HK-2 (cell line): ENCODE measurements at regions not wholly inside any gene's neighbourhood (a gene's known extent, or its start where the extent isn't known, plus 50 kb on each side); places are given as distances from the start of the nearest gene placed in this dataset.
"Not testable (repeated sequence)": the region's sequence is repeated elsewhere in the genome, so short reads cannot be mapped to it uniquely, and the experiment has no call there.

ENCODE experiments used
- DNase-seq: peaks from one replicate; pipeline ENCODE4 v3.0.0-alpha.2; 2018; ENCODE audit not compliant: unreplicated experiment

DNA sequence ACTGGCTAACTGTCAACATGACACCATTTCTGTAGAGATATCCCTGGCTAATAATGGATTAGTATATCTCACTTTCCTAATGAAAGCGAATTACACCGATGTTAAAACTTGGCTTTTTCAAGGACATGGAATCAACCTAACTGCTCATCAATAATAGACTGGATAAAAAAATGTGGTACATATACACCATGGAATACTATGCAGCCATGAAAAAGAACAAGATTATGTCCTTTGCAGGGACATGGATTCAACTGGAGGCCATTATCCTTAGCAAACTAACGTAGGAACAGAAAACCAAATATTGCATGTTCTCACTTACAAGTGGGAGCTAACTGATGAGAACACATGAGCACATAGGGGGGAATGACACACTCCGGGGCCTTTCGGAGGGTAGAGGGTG, 62.6 kb downstream of the ZIC1 start:
- DNase-seq = no peak

DNA sequence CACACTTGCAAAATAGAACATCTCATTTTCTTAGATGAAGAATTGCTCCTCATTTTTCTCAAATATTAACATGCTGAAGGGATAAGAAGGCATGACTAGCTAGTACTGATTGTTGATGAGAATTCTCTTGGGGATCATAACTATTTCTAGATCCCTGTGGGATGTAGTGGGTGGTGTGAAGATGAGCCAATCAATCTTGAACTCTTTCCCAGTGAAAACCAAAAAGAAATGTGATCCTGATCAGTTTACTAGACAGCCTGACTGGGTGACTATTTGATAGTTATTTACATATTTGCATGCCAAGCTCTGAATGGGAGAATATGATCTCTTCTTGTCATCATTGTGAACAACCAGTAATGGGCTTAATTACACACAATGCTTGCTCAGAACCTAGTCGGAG, 63.7 kb downstream of the ZIC1 start:
- DNase-seq = no peak

GRCh38 chr3:147483145-147483544, 74.0 kb downstream of the ZIC1 start:
- no peak for DNase-seq

- DNase-seq = no peak
These were observed 74.4 kb downstream of the ZIC1 start for GRCh38 chr3:147483578-147483977.

DNA sequence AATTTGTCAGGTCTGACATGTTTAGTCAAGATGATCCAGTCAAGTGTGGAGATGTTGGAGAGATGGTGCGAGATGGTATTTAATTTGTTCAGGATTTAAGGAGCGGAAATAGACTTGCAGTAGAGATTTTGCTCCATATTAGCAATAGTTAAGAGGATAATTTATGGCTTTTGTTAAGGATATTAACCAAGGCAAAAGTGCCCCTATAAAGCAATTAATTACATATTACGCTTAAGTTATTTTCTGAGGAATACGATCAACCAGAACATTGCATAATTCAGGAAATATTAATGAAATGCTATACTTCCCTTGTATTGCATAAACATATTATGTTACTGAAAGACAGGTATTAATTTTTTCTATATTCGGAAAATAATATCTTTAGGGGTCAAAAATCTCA, 83.9 kb downstream of the ZIC1 start:
- DNase-seq = no peak

GRCh38 chr3:147493666-147494065, 84.5 kb downstream of the ZIC1 start:
- DNase-seq = no peak

- DNase-seq = no peak
These were observed 88.1 kb downstream of the ZIC1 start for GRCh38 chr3:147497286-147497685.

DNA sequence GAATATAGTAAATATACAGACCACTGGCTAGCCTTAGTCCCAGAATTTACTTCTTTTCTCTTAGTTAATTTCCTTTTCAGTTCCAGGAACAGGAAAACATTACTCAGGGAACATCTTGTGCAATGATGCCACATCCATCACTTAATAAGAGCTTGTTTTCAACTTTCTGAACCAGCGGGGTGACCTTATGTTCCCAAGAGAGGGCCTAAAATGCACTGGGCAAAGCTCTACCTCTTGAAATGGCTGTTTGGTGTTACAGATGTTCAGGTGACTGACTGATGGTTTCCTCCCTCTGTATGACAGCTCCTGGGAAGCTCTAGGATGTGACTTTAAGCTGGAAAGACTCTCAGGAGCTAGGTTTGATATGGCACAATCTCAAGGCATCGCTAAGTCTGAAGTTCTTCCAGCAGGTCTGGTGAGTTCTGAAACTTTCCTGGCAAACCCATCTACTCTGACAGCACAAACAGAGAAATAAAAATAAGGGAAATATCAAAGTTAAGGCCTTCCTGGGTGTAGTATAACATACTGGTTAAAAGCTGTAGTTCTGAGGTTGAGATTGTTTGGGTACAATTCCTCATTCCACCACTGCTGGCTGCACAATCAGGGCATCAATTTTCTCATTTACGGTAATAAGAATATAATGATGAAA, 98.6 kb downstream of the ZIC1 start:
- DNase-seq = no peak

DNA sequence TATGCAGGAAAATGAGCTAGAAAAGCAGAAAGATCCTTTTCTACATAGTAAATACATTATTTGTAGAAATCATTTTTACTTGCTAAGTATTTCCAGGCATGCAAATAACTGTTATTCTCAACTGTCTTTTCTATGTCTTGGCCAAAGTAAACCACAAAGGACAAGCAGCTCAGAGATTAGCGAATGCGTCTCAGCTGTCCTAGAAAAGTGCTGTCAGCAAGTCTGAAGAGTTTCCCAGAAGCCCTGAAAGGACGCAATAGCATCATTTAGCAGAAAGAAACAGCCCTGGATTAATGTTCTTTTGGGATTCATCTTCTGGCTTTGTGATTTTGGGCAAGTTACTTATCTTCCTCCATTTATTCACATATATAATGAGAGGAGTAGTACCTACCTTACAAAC, 100.3 kb downstream of the ZIC1 start:
- DNase-seq = no peak

GRCh38 chr3:147513785-147514184, 104.6 kb downstream of the ZIC1 start:
- DNase-seq = no peak

- no peak for DNase-seq
These were observed 105.4 kb downstream of the ZIC1 start for GRCh38 chr3:147514366-147515160.

DNA sequence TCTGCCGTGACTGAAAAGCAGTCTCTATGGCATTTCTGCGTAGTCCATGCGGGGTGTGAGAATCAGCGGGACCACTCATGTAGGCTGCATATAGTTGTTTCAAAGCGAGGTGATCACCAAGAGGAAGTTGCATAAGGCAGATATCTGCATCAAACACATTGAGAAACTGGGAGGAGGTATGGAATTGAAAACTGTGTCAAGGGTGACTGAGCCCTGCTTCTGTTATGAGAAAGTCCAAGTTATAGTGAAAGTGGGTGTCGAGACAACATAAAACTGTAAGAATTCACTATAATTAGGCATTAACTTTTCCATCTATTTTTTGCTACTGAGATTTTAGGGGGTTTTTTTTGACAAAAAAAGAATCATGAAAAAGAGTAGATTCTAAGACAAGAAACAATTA, 109.3 kb downstream of the ZIC1 start:
- no peak for DNase-seq

DNA sequence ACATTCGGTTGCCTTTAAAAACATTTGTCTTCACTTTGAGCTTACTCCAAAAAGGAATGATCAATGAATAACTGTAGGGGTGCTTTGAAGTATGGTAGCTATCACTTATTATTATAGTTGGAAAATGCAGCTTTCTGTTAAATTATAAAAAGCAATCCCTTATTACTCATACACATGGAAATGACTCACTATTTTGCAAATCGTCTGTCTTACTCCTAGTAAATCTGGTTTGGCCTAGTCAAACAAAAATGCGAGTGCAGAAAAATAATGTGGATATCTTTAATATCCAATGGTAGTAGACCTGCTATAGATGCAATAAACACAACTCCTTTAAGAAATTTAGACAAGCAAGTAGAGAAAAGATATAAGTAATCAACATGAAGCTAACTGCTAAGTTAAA, 112.5 kb downstream of the ZIC1 start:
- no peak for DNase-seq

GRCh38 chr3:147522780-147523179, 113.6 kb downstream of the ZIC1 start:
- DNase-seq = not testable (repeated sequence)

DNA sequence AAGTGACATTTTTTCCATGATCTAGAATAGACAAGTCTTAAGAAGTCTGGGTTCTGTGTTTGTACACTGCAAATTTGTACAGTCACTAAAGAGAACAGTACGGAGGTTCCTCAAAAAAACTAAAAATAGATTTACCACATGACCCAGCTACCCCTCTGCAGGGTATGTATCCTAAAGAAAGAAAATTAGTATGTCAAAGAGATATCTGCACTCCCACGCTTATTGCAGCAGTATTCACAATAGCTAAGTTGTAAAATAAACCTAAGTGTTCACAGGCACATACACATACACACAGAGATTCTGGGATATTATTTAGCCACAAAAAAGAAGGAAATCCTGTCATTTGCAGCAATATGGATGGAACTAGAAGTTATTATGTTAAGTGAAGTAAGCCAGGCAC, 120.4 kb downstream of the ZIC1 start:
- DNase-seq = no peak

GRCh38 chr3:147538034-147538433, 128.9 kb downstream of the ZIC1 start:
- DNase-seq = no peak

- DNase-seq = no peak
These were observed 131.8 kb downstream of the ZIC1 start for GRCh38 chr3:147540921-147541320.

GRCh38 chr3:147544290-147544689, 135.1 kb downstream of the ZIC1 start:
- no peak for DNase-seq

DNA sequence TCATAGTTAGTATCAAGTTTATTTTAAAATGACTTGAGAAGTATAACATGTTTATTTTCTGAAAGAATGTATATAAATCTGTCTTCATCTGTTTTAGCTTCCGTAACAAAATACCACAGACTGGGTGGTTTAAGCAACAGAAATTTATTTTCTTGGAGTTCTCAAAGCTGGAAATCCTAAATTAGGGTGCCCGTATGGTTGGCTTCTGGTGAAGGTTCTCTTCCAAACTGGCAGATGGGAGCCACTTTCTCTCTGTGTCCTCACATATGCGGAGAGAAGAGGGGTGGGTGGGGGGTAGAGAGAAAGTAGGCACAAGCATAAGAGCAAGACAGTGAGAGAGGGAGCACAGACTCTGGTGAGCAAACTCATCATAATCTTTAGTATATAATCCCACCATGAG, 142.3 kb downstream of the ZIC1 start:
- no peak for DNase-seq

- DNase-seq = no peak
These were observed 145.2 kb downstream of the ZIC1 start for GRCh38 chr3:147554332-147554731.

GRCh38 chr3:147572970-147573340, 163.8 kb downstream of the ZIC1 start:
- peak; percentile 16 for DNase-seq

DNA sequence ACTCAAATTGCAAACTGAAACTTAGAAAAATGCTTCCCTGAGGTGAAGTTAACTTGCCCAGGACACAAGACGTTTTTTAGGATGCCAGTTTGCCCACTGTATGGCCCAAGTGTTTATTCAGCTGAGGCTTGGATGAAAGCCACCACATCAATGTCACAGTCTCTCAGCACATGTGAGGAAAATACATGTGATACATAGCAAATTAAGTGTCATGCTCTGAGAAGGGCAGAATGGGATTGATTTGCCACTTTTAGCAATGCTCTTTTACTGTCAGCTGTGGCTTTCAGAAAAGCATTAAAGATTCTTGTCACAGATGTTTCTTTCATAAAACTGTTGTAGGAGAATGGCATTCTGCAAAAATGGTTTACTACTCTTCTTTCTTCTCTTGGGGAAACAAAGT, 165.5 kb downstream of the ZIC1 start:
- DNase-seq = no peak

DNA sequence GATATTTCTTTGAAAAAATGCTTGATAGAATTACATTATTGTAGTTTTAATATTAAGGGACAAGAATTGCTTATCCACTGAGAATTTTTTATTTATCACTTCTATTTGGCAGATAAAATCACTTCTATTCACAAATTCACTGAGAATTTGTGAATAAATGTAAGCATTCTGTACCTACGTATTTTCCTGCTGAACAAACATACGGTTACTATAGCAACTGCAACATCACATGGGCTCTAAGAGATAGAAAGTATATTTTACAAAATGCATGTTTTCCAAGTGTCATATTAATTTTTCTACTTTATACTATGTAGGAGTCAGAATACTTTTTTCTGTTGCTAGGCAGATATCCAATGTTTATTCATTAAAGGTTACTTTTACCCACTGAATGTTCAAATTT, 166.2 kb downstream of the ZIC1 start:
- DNase-seq = no peak

DNA sequence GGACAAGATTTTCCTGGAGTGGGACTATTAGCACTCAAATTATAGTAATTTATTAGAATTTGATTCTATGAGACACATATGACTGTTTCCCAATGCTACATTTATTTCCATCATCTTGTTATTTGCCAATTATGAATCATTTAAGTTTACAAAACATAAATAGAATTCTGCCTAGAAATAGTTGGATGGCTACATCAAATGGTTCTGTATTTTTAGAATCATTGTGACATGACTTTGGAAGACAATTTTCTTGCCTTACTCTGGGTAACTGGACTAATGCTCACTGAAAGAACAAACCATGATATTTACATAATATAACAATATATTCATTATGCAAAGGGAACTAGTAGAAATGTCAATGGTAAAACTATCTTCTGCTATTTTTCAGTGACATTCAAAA, 173.5 kb downstream of the ZIC1 start:
- no peak for DNase-seq
